HG03175 (cell line): ENCODE measurements at regions not wholly inside any gene's neighbourhood (a gene's known extent, or its start where the extent isn't known, plus 50 kb on each side); places are given as distances from the start of the nearest gene placed in this dataset.
"Not testable (repeated sequence)": the region's sequence is repeated elsewhere in the genome, so short reads cannot be mapped to it uniquely, and the experiment has no call there.

Experiments used
- ATAC-seq: cut with Tn5 transposase; IDR thresholded peaks from one replicate; pipeline ENCODE4 v1.9.1; 2021; ENCODE audit warnings: mild to moderate bottlenecking, moderate library complexity; ENCODE audit not compliant: unreplicated experiment

DNA sequence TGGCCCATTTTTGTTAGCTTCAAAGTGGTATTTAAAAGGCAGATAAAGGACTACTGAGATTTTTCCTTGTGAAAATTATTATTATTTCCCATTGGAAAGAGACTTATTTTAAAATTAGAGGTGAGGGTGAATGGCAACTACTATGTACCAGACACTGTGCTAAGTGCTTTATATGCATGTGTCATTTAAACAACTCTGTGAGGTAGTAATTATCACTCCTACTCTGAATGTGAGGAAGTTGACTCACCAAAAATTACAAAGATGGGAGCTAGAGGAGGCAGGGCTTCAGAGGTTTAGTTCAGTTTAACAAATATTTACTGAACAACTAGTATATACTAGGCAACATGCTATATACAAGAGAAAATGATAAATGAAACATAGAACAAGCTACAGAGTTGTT lies 78.2 kb downstream of the MSL3 start:
- ATAC-seq = no peak

GRCh38 chrX:11837437-11837836 lies 79.4 kb downstream of the MSL3 start:
- ATAC-seq = no peak

DNA sequence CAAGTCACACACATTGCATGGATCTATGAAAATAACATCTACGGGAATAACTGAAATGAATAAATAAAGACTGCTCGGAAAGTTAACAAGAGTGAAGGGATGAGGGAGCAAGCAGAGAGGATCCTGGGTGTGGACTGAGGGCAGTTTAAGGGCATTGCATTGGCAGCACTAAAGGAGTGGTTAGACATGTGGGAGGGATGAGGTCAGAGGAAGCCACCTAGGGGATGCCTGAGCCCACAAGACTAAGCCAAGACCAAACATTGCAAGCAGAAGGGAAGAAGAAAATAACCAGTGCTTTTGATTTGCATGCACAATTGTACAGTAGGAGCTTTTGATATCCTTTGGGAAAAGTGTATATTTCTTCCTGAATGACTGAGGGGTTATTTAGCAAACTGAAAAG lies 106.1 kb downstream of the MSL3 start:
- no peak for ATAC-seq

DNA sequence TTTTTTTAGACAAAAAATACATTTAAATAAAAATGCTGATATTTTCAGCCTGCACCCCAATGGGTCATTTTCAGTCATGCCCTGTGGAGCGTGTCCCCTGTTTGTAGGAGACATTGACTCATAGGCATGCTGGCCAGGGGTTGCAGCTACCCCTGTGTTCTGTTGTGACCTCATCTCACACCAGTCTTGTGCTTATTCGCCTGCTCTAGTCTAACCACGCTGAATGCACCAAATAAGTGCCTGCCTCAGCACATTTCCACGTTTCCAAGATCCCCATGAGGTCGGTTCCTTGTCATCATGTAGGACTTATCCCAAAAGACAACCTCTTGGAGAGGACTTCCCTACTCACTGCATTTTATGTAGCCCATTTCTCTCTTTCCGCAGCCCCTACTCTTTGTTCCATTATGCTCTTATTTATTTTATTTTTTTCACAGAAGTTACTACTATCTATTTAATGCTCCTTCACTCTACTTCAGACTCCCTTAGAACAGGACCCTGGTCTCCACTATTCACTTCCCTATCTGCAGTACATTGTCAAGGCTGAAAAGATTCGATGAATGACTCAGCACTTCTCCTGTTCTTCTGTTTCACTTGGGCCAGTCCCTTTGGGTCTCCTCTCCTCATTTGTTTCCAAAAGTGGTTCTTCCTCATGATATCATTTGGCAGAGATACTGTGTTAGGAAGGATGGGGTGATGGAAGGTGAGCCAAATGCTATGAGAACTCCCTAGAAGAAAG lies 109.7 kb downstream of the MSL3 start:
- ATAC-seq = peak; percentile 56

DNA sequence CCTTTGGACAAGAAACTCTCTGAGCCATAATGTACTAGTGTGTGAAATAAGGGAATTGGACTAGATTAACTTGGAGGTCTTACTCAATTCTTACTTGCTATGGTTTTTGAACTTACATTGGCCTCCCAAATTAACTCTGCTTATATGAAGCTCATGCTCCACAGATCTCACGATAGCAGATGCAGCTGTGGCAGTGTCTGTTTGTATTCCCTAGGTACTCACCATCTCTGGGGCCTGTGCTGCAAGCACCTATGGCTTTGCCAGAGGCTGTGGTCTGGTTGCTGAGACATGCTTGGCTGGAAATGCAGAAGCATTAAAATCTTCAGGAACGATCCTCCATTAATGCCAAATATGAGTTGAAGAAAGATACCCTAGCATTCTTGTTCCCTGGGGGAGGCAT lies 112.8 kb downstream of the MSL3 start:
- ATAC-seq = no peak

- ATAC-seq = no peak
Measured at GRCh38 chrX:11881485-11882170, 123.6 kb downstream of the MSL3 start.

GRCh38 chrX:11886745-11887144 lies 128.7 kb downstream of the MSL3 start:
- ATAC-seq = no peak

- ATAC-seq = no peak
Measured at GRCh38 chrX:11887175-11887574, 129.1 kb downstream of the MSL3 start.

- no peak for ATAC-seq
Measured at GRCh38 chrX:11888421-11888820, 130.4 kb downstream of the MSL3 start.

DNA sequence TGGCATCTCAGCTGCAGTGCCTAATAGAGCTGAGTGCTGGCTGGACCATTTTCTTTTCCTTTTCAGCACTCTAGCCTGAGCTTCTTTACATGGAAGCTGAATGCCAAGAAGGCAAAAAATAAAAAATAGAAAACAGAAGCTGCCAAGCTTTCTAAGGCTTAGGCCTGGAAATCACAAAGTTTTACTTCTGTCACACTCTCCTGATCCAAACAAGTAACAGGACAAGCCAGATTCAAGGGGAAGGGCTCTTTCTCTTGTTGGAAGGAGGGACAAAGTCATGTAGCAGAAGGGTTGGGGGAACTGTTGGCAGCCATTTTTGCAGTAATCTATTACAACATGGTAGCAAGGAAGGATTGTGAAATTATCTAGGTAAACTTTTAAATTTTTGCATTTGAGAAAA lies 131.8 kb downstream of the MSL3 start:
- ATAC-seq = no peak

GRCh38 chrX:11890836-11891514 lies 132.9 kb downstream of the MSL3 start:
- ATAC-seq = no peak

DNA sequence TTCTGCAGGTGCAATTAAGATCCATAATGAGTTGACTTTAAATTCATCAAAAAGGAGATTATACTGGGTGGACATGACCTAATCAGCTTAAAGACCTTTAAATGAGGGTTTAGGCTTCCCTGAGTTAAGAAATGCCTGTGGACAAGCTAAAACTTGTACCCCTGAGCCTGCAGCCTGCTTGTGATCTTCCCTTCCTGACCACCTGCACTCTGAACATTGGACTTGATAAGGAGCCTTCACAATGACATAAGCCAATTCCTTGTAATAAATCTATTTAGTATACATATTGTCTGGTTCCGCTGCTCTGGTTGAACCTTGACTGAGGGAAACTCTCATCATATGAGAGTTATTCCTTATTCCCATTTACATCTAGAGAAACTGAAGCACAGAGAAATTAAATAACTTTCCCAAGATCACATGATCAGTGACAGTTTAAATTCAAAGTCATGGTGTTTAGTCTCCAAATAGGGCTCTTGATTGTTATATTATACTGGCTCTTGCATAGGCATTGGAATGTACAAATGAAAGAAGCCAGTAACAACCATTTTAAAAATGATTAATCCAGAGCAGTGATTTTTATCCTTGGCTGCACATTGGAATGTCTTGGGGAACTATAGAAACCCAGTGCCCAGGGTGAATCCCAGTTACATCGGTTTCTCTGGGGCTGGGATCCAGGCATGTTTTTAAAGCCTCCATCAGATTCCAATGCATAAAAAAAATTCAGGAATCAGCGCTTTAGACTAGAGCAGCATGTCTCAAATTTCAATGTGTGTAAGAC lies 136.1 kb downstream of the MSL3 start:
- ATAC-seq = no peak

DNA sequence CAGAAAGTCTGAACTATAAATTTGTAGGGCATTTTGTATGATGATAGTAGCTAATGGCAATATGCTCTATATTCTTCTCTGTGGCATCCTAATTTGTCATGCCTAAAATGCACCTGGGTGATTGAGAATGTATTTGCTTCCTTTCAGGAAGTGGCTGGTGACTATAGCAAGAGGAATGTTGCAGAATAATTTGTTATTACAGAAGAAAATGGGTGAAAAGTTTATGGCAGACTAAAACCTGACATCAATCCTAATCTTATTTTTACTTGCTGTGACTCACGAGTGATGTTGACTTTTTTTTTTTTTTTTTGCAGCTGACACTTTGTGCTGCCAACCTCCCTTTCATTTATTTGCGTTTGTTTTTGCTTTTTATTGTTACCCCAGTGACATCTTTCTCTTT lies 141.1 kb downstream of the MSL3 start:
- ATAC-seq = no peak

- ATAC-seq = not testable (repeated sequence)
Measured at GRCh38 chrX:11905933-11906332, 147.9 kb downstream of the MSL3 start.

GRCh38 chrX:11908371-11908770 lies 150.3 kb downstream of the MSL3 start:
- ATAC-seq = peak; percentile 81

- no peak for ATAC-seq
Measured at GRCh38 chrX:11913001-11913400, 155.0 kb downstream of the MSL3 start.

DNA sequence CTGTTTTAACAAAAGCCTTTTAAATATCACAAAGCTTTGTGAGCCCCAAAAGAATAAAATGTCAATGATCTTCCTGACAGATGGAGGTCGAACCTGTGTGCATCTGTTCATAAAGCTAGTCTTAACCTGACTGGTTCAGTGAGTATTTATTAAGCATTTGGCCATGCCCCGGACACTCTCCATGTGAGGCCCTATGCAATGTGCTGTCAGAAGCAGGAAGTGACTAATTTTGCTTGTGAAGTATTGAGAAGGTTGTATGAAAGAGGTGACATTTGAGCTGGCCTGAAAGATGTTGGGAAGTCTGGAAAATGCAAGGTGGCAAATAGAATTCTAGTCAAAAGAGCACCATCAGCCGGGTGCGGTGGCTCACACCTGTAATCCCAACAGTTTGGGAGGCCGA lies 171.4 kb downstream of the MSL3 start:
- no peak for ATAC-seq

- ATAC-seq = no peak
Measured at GRCh38 chrX:11932423-11932822, 174.4 kb downstream of the MSL3 start.

DNA sequence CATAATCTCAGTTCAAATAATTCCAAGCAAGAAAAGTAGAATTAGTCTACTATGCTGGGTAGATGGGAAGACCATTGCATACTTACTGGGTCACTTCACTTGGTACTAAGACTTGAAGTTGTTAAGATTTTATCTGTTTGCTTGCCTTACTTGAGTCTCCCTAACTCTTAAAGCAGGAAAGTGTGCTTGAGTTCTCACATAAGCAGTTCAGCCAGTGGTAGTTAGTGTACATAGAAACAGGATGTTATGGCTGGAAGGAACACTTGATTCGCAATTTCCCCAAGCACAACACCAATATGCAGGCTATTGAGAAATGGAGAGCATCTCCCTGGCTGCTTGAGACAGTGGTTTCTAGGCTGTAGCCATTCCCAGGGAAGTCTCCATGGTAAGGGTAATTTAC lies 176.1 kb downstream of the MSL3 start:
- no peak for ATAC-seq

DNA sequence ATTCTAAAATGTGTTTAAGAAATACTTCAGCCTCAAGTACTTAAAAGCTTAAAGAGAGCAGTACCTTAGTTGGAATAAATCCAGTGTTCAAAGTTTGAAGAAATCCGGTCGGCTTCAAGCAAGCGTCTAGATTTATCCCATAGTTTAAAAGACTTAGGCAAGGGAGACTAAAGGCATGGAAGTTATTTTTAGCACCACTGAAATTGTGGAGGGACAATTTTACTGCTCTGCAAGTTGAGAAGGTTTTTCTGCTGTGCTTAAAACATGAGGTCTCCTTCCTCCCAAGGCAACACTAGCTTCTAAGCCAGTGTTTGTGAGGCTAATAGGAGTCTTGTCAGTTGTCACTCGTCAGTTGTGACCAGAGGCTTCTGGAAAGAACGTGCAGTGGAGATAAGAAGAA lies 183.5 kb downstream of the MSL3 start:
- ATAC-seq = no peak

- ATAC-seq = no peak
Measured at GRCh38 chrX:11944501-11944900, 186.5 kb downstream of the MSL3 start.
